ENCODE measurements at regions not wholly inside any gene's neighbourhood (a gene's known extent, or its start where the extent isn't known, plus 50 kb on each side); places are given as distances from the start of the nearest gene placed in this dataset.
A peak's percentile ranks its signal among the peaks of the same experiment; 100 is the strongest.

- Mint-ChIP-seq H3K27ac (no peak overlapping the region), H3K4me1 (no peaks in the 10 kb centered on the region), H3K27me3 (peaks cover 19% of the 10 kb centered on the region), H3K4me3 (no peak overlapping the region), H3K9me3 (no peaks in the 10 kb centered on the region), H3K36me3 (no peaks in the 10 kb centered on the region)
- no peak for DNase-seq
Measured at GRCh38 chr4:20412072-20412471, 160.4 kb downstream of the SLIT2 start.

GRCh38 chr4:20416800-20417199 lies 165.1 kb downstream of the SLIT2 start:
- H3K4me3 Mint-ChIP-seq, result no peak overlapping the region
- H3K9me3 Mint-ChIP-seq, result no peaks in the 10 kb centered on the region
- H3K27me3 Mint-ChIP-seq, result peaks cover 19% of the 10 kb centered on the region
- DNase-seq, result no peak
- H3K36me3 Mint-ChIP-seq, result no peaks in the 10 kb centered on the region
- peaks cover 3% of the 10 kb centered on the region for H3K4me1 Mint-ChIP-seq
- H3K27ac Mint-ChIP-seq, result no peak overlapping the region

DNA sequence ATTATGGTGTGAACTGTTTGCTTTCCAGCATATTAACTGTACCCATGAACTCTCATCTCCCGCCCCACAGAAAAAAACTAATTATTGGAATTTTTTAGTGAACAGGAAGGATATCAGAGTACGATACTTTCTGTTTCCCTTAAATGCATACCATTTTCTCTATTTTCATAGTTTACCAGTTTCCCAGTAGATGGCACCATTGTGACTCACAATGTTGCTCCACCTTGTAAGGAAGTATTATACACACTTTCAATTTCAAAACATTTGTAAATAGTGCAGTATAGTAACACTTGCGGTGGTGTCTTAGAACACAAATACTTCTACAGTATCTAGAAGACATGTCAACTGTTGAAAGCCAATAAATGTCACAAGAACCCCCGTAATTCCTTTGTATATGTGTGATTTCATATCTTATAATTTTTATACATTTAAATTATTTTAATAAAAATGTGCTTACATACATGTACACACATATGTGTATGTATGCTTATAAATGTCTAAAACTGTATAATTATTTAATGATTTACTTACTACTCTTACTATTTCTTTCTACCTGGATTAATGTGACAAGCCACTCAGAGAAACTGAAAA lies 167.3 kb downstream of the SLIT2 start:
- no peaks in the 10 kb centered on the region for H3K36me3 Mint-ChIP-seq
- H3K27me3 Mint-ChIP-seq, result peaks cover 19% of the 10 kb centered on the region
- no peaks in the 10 kb centered on the region for H3K9me3 Mint-ChIP-seq
- peak overlapping the region; percentile 52 for H3K4me3 Mint-ChIP-seq
- H3K4me1 Mint-ChIP-seq, result peaks cover 3% of the 10 kb centered on the region
- H3K27ac Mint-ChIP-seq, result peak overlapping the region; percentile 74
- DNase-seq, result no peak

DNA sequence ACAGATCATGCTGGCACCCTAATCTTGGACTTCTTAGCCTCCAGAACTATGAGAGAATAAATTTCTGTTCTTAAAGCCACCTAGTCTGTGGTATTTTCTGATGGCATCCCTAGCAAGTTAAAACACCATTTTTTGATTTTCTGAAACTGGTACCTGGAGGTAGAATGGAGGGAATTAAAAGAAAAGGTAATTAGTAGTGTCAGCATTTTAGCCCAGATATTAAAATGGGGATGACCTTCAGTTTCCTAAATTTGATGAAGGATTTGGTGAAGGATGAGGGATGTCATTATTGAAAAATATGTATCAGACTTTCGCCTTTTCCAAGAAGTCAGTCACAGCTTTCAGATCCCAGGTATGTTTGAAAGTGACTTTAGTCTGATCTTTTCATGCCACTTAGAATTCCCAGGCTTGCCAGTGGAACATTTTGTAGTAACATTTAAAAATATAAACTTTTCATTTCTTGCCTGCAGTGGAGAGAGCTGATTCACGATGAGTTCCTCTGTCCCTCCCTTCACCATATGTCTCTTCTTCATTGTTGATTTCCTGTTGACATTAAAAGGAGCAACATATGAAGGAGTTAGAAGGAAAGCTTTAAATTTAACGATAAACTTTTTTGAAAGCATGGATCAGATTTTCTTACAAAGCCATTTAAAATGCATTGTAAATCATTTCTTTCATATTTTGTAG lies 169.4 kb downstream of the SLIT2 start:
- no peak overlapping the region for H3K27ac Mint-ChIP-seq
- H3K4me3 Mint-ChIP-seq, result no peak overlapping the region
- DNase-seq, result no peak
- no peaks in the 10 kb centered on the region for H3K36me3 Mint-ChIP-seq
- H3K4me1 Mint-ChIP-seq, result peaks cover 3% of the 10 kb centered on the region
- no peaks in the 10 kb centered on the region for H3K9me3 Mint-ChIP-seq
- peaks cover 16% of the 10 kb centered on the region for H3K27me3 Mint-ChIP-seq

- no peak for DNase-seq
- no peaks in the 10 kb centered on the region for H3K9me3 Mint-ChIP-seq
- H3K4me3 Mint-ChIP-seq, result no peak overlapping the region
- no peak overlapping the region for H3K27ac Mint-ChIP-seq
- H3K36me3 Mint-ChIP-seq, result no peaks in the 10 kb centered on the region
- peaks cover 3% of the 10 kb centered on the region for H3K4me1 Mint-ChIP-seq
- H3K27me3 Mint-ChIP-seq, result peaks cover 12% of the 10 kb centered on the region
Measured at GRCh38 chr4:20421603-20421985, 169.9 kb downstream of the SLIT2 start.

DNA sequence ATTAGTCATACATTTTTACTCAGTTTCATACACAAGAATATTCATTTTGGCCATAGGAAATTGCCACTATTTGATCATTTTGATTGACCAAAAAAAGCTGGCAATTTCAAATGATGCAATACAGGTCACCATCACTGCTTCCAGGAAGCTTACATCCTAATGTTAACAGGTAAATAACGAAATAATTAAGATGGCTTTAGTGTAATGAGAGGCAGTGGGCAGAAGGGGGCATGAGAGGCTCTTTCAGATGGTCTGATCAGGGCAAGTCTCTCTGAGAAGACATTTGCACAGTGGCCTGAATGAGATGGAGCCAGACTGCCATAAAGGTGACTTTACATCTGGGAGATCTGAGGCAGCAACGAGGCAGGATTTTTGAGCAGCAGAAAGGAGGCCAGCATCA lies 170.7 kb downstream of the SLIT2 start:
- Mint-ChIP-seq H3K4me3 (no peak overlapping the region), H3K4me1 (peaks cover 3% of the 10 kb centered on the region), H3K36me3 (no peaks in the 10 kb centered on the region), H3K27me3 (peaks cover 8% of the 10 kb centered on the region), H3K9me3 (no peaks in the 10 kb centered on the region), H3K27ac (no peak overlapping the region)
- DNase-seq, result peak; percentile 22

DNA sequence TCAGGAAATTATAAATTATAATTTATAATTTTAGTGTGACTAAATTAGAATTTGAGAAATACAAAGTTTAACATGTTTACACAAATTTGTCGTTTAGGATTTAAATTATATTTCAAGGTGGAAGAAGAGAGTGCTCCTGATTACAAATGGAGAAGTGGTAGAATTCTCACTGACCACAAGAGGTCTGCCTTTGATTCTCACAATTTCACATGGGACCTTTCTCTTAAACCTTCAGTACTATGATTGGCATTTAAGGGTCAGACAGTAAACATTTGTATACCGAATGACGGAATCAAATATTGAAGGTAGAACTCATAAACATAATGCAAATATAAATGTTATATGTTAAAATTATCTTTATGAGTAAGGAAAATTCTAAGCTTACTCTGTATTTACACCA lies 171.7 kb downstream of the SLIT2 start:
- peaks cover 11% of the 10 kb centered on the region for H3K27me3 Mint-ChIP-seq
- H3K4me1 Mint-ChIP-seq, result peaks cover 3% of the 10 kb centered on the region
- H3K36me3 Mint-ChIP-seq, result no peaks in the 10 kb centered on the region
- H3K4me3 Mint-ChIP-seq, result no peak overlapping the region
- no peaks in the 10 kb centered on the region for H3K9me3 Mint-ChIP-seq
- DNase-seq, result no peak
- no peak overlapping the region for H3K27ac Mint-ChIP-seq

GRCh38 chr4:20426028-20426427 lies 174.3 kb downstream of the SLIT2 start:
- no peaks in the 10 kb centered on the region for H3K36me3 Mint-ChIP-seq
- H3K27ac Mint-ChIP-seq, result no peak overlapping the region
- H3K4me1 Mint-ChIP-seq, result no peaks in the 10 kb centered on the region
- peaks cover 11% of the 10 kb centered on the region for H3K27me3 Mint-ChIP-seq
- no peaks in the 10 kb centered on the region for H3K9me3 Mint-ChIP-seq
- DNase-seq, result no peak
- no peak overlapping the region for H3K4me3 Mint-ChIP-seq

DNA sequence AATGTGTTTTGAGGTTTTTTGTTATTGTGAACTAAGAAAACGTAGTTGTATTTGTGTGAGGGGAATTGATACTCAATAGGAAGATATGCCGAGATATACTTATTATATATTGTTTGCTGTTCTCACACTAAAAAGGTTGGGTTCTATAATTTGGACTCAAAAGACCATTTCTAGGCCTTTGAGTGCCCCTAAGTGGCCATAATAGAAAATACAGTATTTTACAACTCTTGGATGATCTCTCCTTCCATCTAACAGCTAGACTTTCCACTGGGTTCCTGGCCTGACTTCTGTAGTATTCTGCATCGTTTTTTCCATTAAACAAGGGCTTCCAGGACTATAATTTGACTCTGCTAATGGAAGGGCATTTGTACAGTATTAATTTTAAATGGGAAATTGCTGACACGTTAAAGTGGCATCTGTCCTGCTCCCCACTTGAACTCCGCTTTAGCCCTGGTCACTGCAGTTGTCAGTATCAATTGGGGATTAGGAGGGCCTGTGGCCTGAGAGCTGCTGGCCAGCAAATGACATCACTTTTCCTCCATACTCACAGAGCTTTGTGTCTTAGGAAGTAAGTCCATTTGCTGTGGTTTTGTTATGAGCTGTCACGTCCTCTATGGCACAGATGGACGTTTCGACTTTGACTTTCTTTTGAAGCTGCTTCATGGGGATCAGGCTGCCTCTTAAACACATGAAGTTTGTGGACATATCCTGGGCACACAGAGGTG lies 176.9 kb downstream of the SLIT2 start:
- Mint-ChIP-seq H3K9me3 (no peaks in the 10 kb centered on the region), H3K27ac (no peak overlapping the region), H3K4me1 (no peaks in the 10 kb centered on the region), H3K4me3 (no peak overlapping the region), H3K36me3 (no peaks in the 10 kb centered on the region), H3K27me3 (peaks cover 8% of the 10 kb centered on the region)
- DNase-seq, result no peak

- no peaks in the 10 kb centered on the region for H3K4me1 Mint-ChIP-seq
- no peaks in the 10 kb centered on the region for H3K36me3 Mint-ChIP-seq
- no peak overlapping the region for H3K4me3 Mint-ChIP-seq
- peaks cover 8% of the 10 kb centered on the region for H3K27me3 Mint-ChIP-seq
- H3K27ac Mint-ChIP-seq, result no peak overlapping the region
- DNase-seq, result no peak
- H3K9me3 Mint-ChIP-seq, result no peaks in the 10 kb centered on the region
Measured at GRCh38 chr4:20430259-20430941, 178.7 kb downstream of the SLIT2 start.

DNA sequence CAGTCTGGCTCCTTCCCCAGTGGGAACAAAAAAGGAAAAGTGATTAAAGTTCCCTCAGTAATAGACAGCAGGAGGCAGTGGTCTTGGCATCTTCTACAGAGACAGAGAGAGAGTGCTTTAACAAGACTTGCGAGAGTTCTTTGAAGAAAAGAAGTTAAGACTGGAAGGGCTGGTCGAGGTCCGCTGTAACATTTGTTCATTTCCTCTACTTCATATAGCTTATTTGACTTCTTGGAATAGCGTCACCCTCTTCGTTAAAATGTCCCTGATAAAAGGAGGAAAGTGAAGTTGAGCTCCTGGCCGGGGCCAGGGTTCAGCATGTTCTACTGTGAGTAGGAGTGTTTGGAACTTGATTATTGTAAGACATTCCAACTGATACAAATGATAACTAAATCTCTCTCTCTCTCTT lies 179.8 kb downstream of the SLIT2 start:
- no peak overlapping the region for H3K4me3 Mint-ChIP-seq
- H3K27me3 Mint-ChIP-seq, result peaks cover 3% of the 10 kb centered on the region
- no peak for DNase-seq
- H3K4me1 Mint-ChIP-seq, result no peaks in the 10 kb centered on the region
- H3K9me3 Mint-ChIP-seq, result no peaks in the 10 kb centered on the region
- no peak overlapping the region for H3K27ac Mint-ChIP-seq
- H3K36me3 Mint-ChIP-seq, result no peaks in the 10 kb centered on the region

GRCh38 chr4:20432088-20432487 lies 180.4 kb downstream of the SLIT2 start:
- H3K4me1 Mint-ChIP-seq, result no peaks in the 10 kb centered on the region
- no peaks in the 10 kb centered on the region for H3K36me3 Mint-ChIP-seq
- H3K9me3 Mint-ChIP-seq, result no peaks in the 10 kb centered on the region
- H3K27ac Mint-ChIP-seq, result no peak overlapping the region
- no peak for DNase-seq
- no peak overlapping the region for H3K4me3 Mint-ChIP-seq
- peaks cover 3% of the 10 kb centered on the region for H3K27me3 Mint-ChIP-seq

GRCh38 chr4:20433097-20433705 lies 181.5 kb downstream of the SLIT2 start:
- H3K27ac Mint-ChIP-seq, result no peak overlapping the region
- H3K36me3 Mint-ChIP-seq, result no peaks in the 10 kb centered on the region
- no peak for DNase-seq

DNA sequence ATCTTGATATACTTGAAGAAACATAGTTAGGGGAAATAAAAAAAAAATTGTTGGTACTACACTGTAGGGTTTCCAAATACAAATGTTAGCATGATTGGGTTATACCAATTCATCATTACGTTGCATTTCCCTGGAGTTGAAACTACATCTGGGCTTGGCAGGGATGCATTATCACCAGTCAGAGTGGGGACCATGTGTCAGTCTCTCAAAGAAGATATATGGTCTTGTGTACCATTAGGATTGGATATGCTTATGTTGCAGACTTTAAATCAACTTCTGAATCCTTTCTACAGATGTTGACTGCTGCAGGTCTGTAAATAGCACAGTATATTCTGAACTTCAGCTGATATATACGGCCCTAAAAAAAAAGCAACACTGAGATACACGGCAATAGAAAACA lies 188.5 kb downstream of the SLIT2 start:
- DNase-seq, result no peak
- Mint-ChIP-seq H3K4me1 (no peaks in the 10 kb centered on the region), H3K27ac (no peak overlapping the region), H3K9me3 (no peaks in the 10 kb centered on the region), H3K27me3 (peaks cover 2% of the 10 kb centered on the region), H3K36me3 (no peaks in the 10 kb centered on the region), H3K4me3 (no peak overlapping the region)

More at GRCh38 chr4:20433097-20433705, 181.5 kb downstream of the SLIT2 start:
- no peaks in the 10 kb centered on the region for H3K9me3 Mint-ChIP-seq
- H3K4me3 Mint-ChIP-seq, result no peak overlapping the region
- no peaks in the 10 kb centered on the region for H3K4me1 Mint-ChIP-seq
- no peaks in the 10 kb centered on the region for H3K27me3 Mint-ChIP-seq

Measured in activated naive CD8-positive, alpha-beta T cell treated with anti-CD3 and anti-CD28 coated beads for 36 hours (primary cell).